HG02884 (cell line): ENCODE measurements at regions not wholly inside any gene's neighbourhood (a gene's known extent, or its start where the extent isn't known, plus 50 kb on each side); places are given as distances from the start of the nearest gene placed in this dataset.

Source experiments
- ATAC-seq: cut with Tn5 transposase; IDR thresholded peaks from one replicate; pipeline ENCODE4 v1.9.1; 2021; ENCODE audit warnings: mild to moderate bottlenecking, moderate library complexity; ENCODE audit not compliant: unreplicated experiment

DNA sequence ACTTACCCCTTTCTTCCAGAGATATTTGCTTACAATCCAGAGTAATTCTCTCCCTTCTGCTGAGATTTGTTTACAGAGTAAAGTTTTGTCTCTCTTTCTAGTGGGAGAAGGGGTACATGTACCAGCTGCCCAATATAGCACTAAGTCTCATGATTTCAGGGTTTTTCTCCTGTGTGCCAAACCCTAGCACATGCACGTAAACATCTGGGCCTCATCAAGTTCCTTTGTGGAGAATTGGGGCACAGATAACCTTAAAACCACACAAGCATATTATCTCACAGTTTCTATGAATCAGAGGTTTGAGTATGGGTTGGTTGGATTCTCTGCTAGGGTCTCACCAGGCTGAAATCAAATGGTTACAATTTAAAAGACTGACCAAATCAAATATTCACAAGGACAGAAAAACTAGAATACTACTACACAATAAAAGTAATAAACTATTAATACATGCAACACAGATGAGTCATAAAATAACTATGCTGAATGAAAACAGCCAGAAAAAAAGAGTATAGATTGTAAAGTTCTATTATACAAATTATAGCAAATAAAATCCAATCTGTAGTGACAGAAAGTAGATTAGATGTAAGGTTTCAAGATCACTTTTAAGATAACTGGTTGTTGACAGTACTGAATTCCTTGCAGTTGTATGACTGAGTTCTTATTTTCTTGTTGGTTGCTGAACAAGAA, 347.4 kb upstream of the PTBP2 start:
- no peak for ATAC-seq

DNA sequence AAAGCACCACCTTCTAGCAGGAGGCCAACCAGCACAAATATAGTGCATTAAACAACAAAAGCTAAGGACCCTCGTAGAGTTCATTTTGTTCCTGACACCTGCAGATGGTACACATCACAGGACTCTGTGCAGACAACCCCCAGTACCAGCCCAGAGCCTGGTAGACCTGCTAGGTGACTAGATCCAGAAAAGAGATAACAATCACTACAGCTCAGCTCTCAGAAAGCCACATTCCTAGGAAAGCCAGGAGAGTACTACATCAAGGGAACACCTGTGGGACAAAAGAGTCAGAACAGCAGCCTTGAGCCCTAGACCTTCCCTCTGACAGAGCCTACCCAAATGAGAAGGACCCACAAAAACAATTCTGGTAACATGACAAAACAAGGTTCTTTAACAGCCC, 344.7 kb upstream of the PTBP2 start:
- ATAC-seq, result no peak

DNA sequence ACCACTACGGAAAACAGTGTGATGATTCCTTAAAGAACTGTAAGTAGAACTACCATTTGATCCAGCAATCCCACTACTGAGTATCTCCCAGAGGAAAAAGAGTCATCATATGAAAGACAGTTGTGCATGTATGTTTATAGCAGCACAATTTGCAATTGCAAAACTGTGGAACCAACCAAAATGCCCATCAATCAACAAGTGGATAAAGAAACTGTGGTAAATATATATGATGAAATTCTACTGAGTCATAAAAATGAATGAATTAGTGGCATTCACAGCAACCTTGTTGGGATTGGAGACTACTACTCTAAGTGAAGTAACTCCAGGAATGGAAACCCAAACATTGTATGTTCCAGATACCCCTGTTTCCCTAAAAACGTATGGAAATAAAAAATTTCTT, 337.0 kb upstream of the PTBP2 start:
- no peak for ATAC-seq

DNA sequence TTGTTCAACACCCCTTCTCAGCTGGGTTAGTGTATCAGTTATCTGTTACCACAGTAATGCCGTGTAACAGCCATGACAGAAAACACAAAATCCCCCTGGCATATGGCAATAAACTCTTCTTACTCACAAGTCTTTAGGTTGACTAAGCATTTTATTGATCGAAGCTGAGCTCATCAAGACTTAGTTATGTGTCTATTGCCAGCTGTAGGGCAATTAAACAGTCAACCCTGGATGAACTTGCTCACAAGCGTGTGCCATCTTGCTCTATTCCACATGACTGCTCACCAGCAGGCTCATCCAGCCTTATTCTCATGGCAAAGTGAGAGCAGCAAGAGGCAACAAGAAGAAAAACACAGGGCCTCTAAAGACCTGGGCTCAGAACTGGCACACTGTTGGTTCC, 333.8 kb upstream of the PTBP2 start:
- no peak for ATAC-seq

DNA sequence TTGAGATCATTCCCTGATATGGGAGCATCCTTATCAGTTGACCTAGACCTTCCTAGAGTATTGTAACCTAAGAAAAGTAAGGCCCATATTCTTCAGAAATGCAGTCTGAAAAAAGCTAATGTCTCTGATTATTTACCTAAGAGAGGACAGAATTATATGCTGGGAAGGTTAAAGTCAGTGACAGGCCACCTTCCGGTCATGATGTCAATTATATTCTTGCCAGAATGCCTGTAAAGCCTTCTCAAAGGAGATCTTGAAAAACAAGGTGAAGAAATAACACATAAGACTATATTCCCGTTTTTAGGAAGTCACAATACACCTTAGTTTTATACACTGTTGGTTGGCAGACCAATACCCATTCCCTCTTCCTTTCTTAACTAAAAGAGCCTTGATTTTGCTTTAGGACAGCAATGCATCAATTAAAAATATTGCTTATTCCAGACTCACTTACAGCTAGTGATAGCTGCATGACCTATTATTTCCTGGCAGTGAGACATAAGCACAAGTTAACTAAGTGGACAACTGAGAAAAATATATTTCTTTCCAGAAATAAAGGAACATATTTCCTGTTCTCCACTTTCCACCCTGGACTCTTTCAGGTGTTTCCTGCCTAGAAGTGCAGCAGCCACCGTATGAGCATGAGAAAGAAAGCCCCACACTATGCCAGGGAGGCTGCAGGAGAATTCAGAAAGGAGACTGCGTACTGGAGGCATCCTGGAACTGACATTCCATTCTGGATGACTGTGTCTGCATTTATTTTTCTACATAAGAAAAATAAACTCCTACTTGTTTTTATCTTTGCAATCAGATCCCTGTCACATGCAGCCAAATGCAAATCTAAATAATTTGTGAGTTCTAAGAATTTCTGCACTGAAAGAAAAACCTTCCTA, 332.9 kb upstream of the PTBP2 start:
- no peak for ATAC-seq

GRCh38 chr1:96400089-96400488, 321.5 kb upstream of the PTBP2 start:
- ATAC-seq, result no peak

DNA sequence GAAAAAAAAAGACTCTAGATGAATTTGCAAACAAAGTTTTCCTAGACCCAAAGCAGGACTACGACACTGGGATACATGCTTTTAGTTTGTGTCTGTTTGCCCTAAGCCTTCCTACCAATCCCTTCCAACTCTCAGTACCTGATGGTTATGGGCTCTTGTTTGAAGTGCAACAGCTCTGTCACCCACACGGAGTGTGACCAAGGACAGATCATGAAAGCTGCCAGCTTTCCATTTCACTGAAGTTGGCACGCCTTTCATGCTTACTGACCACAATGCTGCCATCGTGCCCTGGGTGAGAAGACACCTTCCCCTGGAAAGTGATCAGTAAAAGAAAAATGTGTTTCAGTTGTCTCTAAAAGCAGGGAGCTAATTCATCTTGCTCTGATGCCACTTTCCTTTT, 312.5 kb upstream of the PTBP2 start:
- no peak for ATAC-seq

DNA sequence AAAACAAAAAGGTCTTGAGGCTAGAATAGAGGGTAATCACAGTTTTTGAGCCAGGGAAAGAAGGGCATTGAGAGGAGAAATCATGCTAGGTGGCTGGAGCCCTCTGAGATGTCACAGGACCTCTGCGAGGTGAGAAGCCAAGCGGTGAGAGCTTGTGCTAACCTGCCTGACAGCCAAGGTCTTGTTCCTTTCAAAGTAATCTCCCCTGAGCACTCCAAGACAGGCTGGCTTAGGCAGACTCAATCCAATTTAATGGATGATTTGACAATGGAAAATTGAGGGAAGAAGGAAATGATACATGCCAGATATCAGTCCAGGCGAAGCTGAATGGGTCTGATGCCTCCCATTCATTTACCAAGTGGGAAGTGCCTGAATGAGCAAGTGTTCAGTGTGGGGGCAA, 311.9 kb upstream of the PTBP2 start:
- no peak for ATAC-seq

DNA sequence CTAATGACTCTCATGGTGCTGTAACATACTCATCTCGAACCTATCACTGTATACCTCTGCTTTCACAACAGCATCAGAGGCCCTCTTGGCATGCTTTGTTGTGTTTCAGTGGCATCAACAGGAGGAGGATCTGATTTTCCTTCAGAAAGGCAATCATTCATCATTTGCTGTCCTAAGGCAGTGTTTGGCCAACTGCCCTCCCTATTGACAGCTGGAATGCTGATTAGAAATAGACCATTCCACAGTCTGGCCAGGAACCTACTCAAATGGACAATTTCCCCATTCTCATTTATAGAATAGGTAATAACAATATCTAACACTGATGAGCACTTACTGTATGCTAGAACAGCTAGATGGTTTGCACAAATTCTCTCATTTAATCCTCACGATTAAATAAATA, 310.6 kb upstream of the PTBP2 start:
- ATAC-seq, result no peak

GRCh38 chr1:96414598-96414997, 307.0 kb upstream of the PTBP2 start:
- no peak for ATAC-seq

- ATAC-seq, result no peak
Observed at GRCh38 chr1:96416111-96416595, 305.4 kb upstream of the PTBP2 start.

- ATAC-seq, result peak; percentile 96
Observed at GRCh38 chr1:96416701-96417444, 304.7 kb upstream of the PTBP2 start.

GRCh38 chr1:96418969-96419368, 302.6 kb upstream of the PTBP2 start:
- no peak for ATAC-seq

GRCh38 chr1:96424877-96425276, 296.7 kb upstream of the PTBP2 start:
- ATAC-seq, result no peak

GRCh38 chr1:96425382-96426129, 296.0 kb upstream of the PTBP2 start:
- no peak for ATAC-seq

GRCh38 chr1:96427616-96428015, 294.0 kb upstream of the PTBP2 start:
- no peak for ATAC-seq

DNA sequence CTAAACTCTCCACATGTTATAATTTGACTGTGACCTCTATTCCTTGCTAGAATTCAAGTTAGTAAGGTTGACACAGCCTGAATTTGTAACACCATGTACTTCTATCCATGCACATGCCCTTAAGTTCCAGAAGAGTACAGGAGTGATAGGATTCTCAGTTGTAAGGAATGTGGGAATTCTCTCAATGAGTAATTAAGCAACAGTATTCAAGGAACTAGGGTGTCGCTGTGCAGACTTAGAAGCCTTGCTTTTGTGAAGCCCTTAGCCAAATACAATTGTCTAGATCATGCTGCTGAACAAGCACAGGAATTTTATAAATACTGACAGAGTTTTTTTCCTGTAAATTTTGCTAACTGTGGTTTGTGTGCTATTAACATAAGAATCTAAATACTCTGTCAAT, 276.3 kb upstream of the PTBP2 start:
- no peak for ATAC-seq

DNA sequence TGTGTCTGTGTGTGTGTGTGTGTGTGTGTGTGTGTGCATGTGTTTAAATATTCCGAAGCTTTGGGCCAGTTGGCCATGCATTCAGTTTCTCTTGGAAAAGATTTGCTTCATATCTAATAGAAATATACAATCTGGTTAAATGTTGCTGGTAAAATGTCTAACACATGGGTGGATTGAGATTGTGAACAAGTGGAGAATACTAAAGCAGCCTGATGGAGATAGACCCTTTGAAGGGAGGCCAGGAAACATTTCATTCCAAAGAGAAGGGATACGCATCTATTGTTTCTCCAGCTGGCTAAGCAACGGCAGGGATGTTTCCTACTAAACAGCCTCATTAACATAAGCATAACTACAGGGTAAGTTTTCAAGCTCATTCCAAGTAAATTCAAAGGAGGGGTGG, 257.5 kb upstream of the PTBP2 start:
- ATAC-seq, result no peak

DNA sequence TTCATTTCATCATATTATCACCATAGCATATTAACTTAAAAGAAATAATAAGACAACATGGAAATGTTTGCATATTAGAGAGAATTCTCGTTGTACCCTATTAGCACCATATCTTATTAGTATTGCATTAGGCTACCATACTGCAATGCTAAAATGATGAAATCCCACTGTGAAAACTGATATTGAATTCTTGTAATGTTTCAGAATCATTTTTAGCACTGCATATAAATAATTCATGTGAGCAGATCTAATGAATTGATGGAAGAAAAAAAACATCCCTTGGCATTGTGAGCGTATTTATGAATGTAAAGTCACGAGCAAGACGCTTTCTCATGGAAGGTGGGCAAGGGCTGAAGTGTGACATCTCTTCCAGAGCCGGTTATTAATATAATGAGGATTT, 257.1 kb upstream of the PTBP2 start:
- no peak for ATAC-seq

DNA sequence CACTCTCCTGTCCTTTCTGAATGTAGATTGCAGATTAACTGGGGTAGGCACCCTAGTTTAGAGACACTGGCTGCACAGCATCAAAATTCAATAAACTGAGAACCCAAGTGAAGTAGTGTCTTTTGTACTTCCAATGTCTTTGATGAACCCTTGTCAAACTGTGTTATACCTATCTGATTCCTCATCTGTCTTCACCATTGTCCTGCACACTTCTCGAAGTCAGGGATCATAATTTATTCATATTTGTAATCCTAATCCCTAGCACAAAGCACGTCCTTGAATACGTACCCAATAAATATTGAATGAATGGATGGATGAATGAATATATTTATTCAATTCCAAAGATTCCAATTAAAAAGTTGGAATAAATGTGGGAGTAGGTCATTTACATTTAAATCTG, 256.6 kb upstream of the PTBP2 start:
- ATAC-seq, result no peak

DNA sequence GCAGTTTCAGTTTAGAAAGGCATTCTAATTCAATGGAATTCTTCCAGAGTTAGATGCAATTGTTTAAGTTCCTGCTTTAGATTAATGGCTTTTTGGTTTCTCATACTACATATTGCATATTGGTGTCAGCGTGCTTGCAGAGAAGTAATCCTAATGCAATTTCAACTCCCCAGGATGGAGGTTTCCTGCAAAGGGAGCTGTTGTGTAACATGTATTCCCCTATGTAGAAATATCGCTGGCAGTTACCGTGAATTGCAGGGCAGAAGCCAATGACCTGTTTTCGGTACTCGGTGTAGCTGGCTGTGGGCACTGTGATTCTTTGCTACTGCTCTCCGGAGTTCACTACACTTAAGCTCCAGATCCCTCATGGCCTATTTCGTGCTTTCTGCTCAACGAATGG, 256.1 kb upstream of the PTBP2 start:
- no peak for ATAC-seq
